Progenitor cell of endocrine pancreas (in vitro differentiated cells): ENCODE measurements at regions not wholly inside any gene's neighbourhood (a gene's known extent, or its start where the extent isn't known, plus 50 kb on each side); places are given as distances from the start of the nearest gene placed in this dataset.

Experiments
- DNase-seq: peaks from one replicate; pipeline ENCODE4 v3.0.0; 2021; ENCODE audit warnings: low spot score; ENCODE audit not compliant: unreplicated experiment
- H3K27ac Mint-ChIP-seq: 2 replicates; pipeline ENCODE4 v1.8.0; 2021; ENCODE audit warnings: mild to moderate bottlenecking, moderate library complexity, mixed read lengths
- H3K27me3 Mint-ChIP-seq: 2 replicates; pipeline ENCODE4 v1.8.0; 2021; ENCODE audit warnings: mixed read lengths
- H3K36me3 Mint-ChIP-seq: 2 replicates; pipeline ENCODE4 v1.8.0; 2022; ENCODE audit warnings: mixed read lengths; ENCODE audit not compliant: insufficient read depth
- H3K4me1 Mint-ChIP-seq: 2 replicates; pipeline ENCODE4 v1.8.0; 2021; ENCODE audit warnings: low read depth, mixed read lengths
- H3K4me3 Mint-ChIP-seq: 2 replicates; pipeline ENCODE4 v1.8.0; 2021; ENCODE audit warnings: low read depth, mild to moderate bottlenecking, moderate library complexity, mixed read lengths
- H3K9me3 Mint-ChIP-seq: 2 replicates; pipeline ENCODE4 v1.8.0; 2021; ENCODE audit warnings: low read depth, mixed read lengths
- CTCF ChIP-seq: fragments of 200-600 bp; sonication (generic); IDR thresholded peaks from one replicate; pipeline ENCODE4 v1.5.0; 2021; ENCODE audit warnings: antibody characterized with exemption, mild to moderate bottlenecking; ENCODE audit not compliant: unreplicated experiment

GRCh38 chr2:8515864-8516533 is 165.9 kb upstream of the ID2 start:
- Mint-ChIP-seq H3K27ac (peak overlapping the region; percentile 92), H3K36me3 (no peaks in the 10 kb centered on the region), H3K4me1 (peaks cover 26% of the 10 kb centered on the region), H3K9me3 (no peaks in the 10 kb centered on the region), H3K27me3 (no peaks in the 10 kb centered on the region), H3K4me3 (no peak overlapping the region)
- DNase-seq = no peak
- peak; percentile 10 for TF ChIP-seq CTCF

GRCh38 chr2:8517850-8518498 is 163.9 kb upstream of the ID2 start:
- H3K27ac Mint-ChIP-seq = no peak overlapping the region
- H3K36me3 Mint-ChIP-seq = no peaks in the 10 kb centered on the region
- peaks cover 28% of the 10 kb centered on the region for H3K4me1 Mint-ChIP-seq
- no peaks in the 10 kb centered on the region for H3K9me3 Mint-ChIP-seq
- no peak for TF ChIP-seq CTCF
- H3K4me3 Mint-ChIP-seq = no peak overlapping the region
- H3K27me3 Mint-ChIP-seq = no peaks in the 10 kb centered on the region
- no peak for DNase-seq

- H3K36me3 Mint-ChIP-seq = no peaks in the 10 kb centered on the region
- no peaks in the 10 kb centered on the region for H3K27me3 Mint-ChIP-seq
- H3K4me3 Mint-ChIP-seq = no peak overlapping the region
- H3K9me3 Mint-ChIP-seq = no peaks in the 10 kb centered on the region
- DNase-seq = no peak
- H3K27ac Mint-ChIP-seq = no peak overlapping the region
- TF ChIP-seq CTCF = no peak
- H3K4me1 Mint-ChIP-seq = peaks cover 29% of the 10 kb centered on the region
Observed at GRCh38 chr2:8518979-8519668, 162.7 kb upstream of the ID2 start.

- no peaks in the 10 kb centered on the region for H3K9me3 Mint-ChIP-seq
- TF ChIP-seq CTCF = no peak
Observed at GRCh38 chr2:8520791-8521344, 161.0 kb upstream of the ID2 start.

GRCh38 chr2:8522687-8523086 is 159.2 kb upstream of the ID2 start:
- no peaks in the 10 kb centered on the region for H3K27me3 Mint-ChIP-seq
- no peaks in the 10 kb centered on the region for H3K9me3 Mint-ChIP-seq
- H3K36me3 Mint-ChIP-seq = no peaks in the 10 kb centered on the region
- DNase-seq = no peak
- H3K4me3 Mint-ChIP-seq = no peak overlapping the region
- peaks cover 28% of the 10 kb centered on the region for H3K4me1 Mint-ChIP-seq
- no peak for TF ChIP-seq CTCF
- no peak overlapping the region for H3K27ac Mint-ChIP-seq

More at GRCh38 chr2:8520791-8521344, 161.0 kb upstream of the ID2 start:
- no peak for DNase-seq
- H3K4me1 Mint-ChIP-seq = peaks cover 24% of the 10 kb centered on the region
- no peak overlapping the region for H3K27ac Mint-ChIP-seq
- H3K4me3 Mint-ChIP-seq = no peak overlapping the region
- no peaks in the 10 kb centered on the region for H3K27me3 Mint-ChIP-seq
- H3K36me3 Mint-ChIP-seq = no peaks in the 10 kb centered on the region
